HG03196 (cell line): ENCODE measurements at regions not wholly inside any gene's neighbourhood (a gene's known extent, or its start where the extent isn't known, plus 50 kb on each side); places are given as distances from the start of the nearest gene placed in this dataset.

Source experiments
- ATAC-seq: cut with Tn5 transposase; IDR thresholded peaks from one replicate; pipeline ENCODE4 v1.9.1; 2021; ENCODE audit not compliant: unreplicated experiment

DNA sequence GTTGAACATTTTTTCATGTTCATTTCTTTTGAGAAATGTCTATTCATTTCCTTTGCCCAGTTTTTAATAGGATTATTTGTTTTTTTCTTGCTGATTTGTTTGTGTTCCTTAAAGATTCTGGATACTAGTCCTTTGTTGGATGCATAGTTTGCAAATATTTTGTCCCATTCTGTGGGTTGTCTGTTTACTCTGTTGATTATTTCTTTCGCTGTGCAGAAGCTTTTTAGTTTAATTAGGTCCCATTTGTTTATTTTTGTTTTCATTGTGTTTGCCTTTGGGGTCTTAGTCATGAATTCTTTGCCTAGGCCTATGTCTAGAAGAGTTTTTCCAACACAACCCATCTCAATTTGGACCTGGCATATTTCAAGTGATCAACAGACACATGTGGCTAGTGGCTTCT, 116.1 kb upstream of the GALNT2 start:
- ATAC-seq = no peak

DNA sequence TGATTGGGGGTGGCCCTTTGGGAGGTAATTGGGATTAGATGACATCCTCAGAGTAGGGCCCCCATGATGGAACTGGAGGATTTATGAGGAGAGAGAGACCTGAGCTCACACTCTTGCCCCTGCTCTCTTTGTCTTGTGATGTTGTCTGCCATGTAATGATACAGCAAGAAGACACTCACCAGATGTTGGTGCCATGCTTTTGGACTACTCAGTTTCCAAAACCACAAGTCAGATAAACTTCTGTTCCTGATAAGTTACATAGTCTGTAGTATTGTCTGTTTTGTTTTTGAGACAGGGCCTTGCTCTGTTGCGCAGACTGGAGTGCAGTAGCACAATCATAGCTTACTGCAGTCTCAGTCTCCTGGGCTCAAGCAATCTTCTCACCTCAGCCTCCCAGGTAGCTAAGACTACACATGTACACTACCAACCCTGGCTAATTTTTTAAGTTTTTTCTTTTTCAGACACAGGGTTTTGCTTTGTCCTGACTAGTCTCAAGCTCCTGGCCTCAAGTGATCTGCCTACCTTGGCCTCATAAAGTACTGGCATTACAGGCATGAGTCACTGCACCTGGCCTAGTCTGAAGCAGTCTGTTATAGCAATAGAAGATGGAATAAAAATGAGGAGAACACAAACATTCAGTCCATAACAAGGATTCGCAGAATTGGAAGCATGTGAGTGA, 115.0 kb upstream of the GALNT2 start:
- ATAC-seq = no peak

GRCh38 chr1:229952670-229953520, 114.1 kb upstream of the GALNT2 start:
- no peak for ATAC-seq

GRCh38 chr1:229953736-229954326, 113.2 kb upstream of the GALNT2 start:
- ATAC-seq = no peak

- no peak for ATAC-seq
These were observed 102.8 kb upstream of the GALNT2 start for GRCh38 chr1:229964281-229964680.

DNA sequence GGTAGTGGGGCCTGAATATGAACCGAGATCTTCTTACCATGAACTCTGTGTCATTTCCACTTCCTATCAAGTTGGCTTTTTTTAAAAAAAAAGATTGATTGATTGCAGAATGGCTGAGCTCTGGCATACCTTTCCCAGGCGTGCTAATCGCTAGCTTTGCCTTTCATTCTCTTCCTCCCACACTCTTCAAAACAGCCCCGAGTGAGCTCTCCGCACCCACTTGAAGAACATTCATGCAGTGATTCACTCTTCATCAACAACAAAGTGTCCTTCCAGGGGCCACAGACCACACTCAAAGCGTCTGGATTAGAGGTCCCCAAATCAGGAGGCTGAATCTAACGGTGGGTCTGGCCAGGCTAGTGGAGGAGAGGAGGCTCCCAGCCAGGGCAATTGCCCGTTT, 96.3 kb upstream of the GALNT2 start:
- no peak for ATAC-seq

DNA sequence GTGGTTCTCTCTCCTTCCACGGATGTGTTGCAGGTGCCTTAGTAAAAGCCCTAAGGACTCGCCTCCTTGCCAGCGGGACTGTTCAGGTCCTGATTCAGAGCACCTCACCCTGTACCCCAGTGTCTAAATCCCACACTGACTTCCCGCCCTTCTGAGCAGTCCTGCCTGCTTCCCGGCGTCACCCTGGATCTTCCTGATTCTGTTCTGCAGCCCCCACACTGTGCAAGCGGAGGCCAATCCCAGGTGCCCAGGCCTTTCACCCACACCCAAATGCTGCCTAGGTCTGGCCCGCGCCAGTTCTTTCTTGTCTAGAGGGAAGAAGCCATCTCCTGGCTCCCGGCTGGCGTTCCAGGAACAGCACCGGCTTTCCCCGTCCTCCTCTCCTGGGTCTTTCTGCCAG, 95.9 kb upstream of the GALNT2 start:
- no peak for ATAC-seq

GRCh38 chr1:229972600-229973296, 94.3 kb upstream of the GALNT2 start:
- no peak for ATAC-seq

DNA sequence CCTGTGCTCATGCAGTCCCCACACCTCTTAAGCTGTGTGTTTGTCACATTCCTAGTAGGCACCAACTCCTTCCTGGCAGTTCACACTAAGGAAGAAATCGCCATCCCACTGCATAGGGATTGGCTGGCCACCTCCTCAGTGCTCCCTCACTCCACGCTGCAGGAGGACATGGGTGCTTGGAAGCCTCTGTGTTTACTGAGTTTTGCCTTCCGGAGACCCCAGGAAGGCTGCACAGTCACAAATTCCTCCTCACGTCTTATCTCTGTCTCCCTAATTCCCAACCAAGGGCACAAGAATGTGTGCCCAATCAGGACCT, 93.8 kb upstream of the GALNT2 start:
- no peak for ATAC-seq

- ATAC-seq = no peak
These were observed 92.0 kb upstream of the GALNT2 start for GRCh38 chr1:229975047-229975446.

GRCh38 chr1:229980009-229980408, 87.0 kb upstream of the GALNT2 start:
- no peak for ATAC-seq

DNA sequence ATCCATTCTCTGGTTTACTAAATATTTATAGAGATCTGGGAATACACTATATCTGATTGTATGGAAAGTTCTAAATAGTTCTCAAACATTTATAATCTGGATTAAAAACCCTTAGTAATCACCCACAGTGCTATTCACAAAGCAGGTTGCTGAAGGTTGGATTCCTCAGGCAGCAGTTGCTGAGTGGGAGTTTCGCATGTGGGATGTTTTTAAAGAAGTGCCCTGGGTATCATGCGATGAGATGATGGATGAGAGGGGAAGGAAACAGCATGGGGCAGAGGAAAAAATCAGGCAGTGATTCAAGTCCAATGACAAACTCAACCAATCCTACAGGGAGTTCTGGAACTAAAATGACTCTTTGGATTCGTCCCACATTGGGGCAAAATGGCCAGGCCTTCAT, 85.3 kb upstream of the GALNT2 start:
- no peak for ATAC-seq

DNA sequence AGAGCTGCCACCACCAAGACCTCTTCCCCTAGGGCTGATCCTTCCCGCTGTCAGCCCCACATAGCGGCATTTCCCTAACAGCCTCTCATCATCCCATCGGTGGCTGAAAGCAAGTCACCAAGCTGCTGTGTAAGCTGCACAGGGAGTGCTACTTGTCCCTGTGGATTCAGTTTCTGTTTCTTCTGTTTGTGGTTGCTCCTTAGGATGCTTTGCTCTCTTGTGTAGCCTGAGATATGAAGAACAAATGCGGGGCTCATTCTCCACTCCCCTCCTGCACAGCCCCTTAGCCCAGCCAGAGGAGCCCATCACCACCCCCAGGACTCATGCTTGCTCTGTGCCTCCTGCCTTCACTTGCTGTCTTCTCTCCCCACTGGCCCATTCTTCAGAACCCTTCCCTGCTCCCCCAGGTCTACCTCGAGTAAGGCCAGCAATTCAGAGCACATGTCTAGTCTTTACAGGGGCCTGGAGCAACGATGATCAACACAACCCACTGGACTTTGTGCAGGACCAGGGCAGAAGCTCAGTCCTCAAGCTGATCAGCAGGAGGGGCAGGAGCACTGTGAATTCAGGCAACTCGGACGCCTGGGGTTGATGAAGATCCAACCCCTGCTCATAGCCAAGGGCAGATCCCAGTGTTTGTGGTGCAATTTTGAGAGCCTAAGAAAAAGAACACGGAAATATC, 82.6 kb upstream of the GALNT2 start:
- ATAC-seq = no peak

GRCh38 chr1:229984992-229985612, 81.9 kb upstream of the GALNT2 start:
- no peak for ATAC-seq

GRCh38 chr1:229985613-229986010, 81.4 kb upstream of the GALNT2 start:
- ATAC-seq = no peak

DNA sequence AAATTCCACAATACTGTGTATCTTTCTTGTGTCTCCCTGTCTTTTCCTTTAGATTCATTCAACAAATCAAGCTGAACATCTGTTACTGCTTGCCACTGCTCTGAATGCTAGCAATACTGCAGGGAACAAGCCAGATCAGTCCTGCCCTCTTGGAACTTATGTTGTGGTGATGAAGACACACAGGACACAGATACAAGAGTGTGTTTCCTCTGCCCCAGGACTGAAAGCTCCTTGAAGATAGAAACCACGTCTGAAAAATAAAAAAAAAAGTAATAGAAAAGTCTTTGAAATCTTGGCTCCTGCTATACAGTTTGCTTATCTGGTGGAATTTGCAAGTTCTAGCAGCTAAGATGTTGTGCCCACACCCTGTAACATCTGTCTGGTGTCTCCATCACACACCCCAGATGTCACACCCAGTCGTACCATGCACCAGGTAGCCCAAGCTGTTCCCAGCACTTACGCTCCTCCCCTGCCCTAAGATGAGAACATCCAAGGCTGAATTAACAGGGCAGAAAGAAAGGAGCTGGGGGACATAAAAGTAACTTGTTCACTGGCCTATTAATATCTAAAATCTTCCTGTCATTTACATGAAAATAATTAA, 80.2 kb upstream of the GALNT2 start:
- ATAC-seq = no peak

- no peak for ATAC-seq
These were observed 79.1 kb upstream of the GALNT2 start for GRCh38 chr1:229987953-229988352.

GRCh38 chr1:229988534-229988933, 78.5 kb upstream of the GALNT2 start:
- no peak for ATAC-seq

DNA sequence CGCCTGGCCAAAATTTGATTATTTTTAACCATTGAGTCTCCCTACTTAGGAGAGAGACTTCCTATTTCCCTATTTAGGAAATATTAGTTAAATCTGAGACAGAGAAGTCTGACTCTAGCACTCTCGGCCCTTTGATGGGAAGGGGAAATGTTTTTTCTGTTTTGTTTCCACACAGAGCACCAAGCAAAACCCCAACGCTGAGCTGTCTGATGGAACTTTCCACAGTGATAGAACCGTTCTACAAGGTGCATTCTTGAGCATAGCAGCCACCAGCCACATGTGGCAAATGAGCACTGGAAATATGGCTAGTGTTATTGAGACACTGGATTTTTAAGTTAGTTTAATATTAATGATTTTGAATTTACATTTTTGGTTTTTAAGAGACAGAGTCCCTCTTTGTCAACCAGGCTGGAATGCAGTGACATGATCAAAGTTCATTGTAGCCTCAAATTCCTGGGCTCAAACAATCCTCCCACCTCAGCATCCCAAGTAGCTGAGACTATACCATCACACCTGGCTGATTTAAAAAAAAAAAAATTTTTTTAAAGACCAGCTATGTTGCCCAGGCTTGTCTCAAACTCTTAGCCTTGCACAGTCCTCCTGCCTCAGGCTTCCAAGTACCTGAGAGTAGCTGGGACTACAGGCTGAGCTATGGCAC, 77.3 kb upstream of the GALNT2 start:
- no peak for ATAC-seq

- no peak for ATAC-seq
These were observed 76.7 kb upstream of the GALNT2 start for GRCh38 chr1:229990326-229990725.
